GM18520 (cell line): ENCODE measurements at regions not wholly inside any gene's neighbourhood (a gene's known extent, or its start where the extent isn't known, plus 50 kb on each side); places are given as distances from the start of the nearest gene placed in this dataset.

ENCODE experiments used
- ATAC-seq: cut with Tn5 transposase; IDR thresholded peaks from one replicate; pipeline ENCODE4 v1.9.1; 2021; ENCODE audit not compliant: unreplicated experiment

DNA sequence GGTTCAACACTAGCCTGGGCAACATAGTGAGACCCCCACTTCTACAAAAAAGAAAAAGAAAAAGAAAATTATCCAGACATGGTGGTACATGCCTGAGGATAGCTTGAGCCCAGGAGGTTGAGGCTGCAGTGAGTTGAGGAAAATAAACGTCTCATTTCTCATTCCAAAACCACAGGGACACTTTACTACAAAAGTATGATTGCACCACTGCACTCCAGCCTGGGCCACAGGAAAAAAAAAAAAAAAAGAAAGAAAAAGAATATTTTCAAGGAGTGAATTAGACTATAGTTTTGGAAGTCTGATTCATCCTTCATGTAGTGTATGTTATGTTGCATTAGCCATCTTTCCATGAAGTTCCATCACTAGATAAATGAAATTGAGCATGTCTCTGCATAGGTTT lies 149.5 kb upstream of the THBS1 start:
- ATAC-seq = no peak

- ATAC-seq = no peak
These were observed 148.9 kb upstream of the THBS1 start for GRCh38 chr15:39432026-39432425.

DNA sequence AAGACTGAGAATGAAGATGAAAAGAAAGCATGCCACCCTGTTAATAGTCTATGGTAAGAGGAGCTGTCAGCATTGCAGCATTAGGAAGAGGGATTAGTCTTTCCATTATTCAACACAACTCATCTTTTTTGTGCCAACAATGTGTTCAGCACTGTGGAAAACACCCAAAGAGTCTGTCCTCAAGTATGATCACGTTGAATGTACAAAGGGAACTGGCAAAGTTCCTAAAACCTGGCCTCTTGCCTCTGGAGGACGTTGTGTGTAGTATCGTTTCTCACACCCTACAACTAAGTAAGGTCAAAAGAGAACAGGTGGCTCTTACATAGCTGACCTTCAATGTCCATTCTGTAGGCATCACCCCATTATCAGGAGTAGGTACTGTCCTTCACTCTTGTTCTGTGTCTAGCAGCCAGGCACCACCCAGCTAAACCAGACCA lies 147.9 kb upstream of the THBS1 start:
- no peak for ATAC-seq

GRCh38 chr15:39433376-39433775 lies 147.5 kb upstream of the THBS1 start:
- ATAC-seq = no peak

- no peak for ATAC-seq
These were observed 146.7 kb upstream of the THBS1 start for GRCh38 chr15:39434163-39434562.

GRCh38 chr15:39434751-39435238 lies 146.1 kb upstream of the THBS1 start:
- no peak for ATAC-seq

DNA sequence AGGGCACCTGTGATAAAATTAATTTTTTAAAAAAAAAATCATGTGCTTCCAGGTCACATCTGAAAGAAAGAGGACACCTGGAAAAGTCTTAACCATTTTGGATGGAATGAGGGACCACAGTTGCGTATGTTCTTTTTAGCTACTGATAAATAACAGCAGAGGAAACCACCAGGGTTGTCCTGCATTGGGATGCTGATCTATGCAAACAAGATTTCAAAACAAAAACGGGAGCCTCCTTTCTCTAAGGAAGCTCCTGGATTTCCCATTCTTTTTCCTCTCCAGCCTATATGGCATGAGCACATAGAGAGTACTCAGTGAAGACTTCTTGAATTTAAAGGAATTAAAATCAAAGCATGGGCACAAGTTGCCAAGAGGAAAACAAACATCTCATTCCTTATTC lies 145.6 kb upstream of the THBS1 start:
- ATAC-seq = no peak

DNA sequence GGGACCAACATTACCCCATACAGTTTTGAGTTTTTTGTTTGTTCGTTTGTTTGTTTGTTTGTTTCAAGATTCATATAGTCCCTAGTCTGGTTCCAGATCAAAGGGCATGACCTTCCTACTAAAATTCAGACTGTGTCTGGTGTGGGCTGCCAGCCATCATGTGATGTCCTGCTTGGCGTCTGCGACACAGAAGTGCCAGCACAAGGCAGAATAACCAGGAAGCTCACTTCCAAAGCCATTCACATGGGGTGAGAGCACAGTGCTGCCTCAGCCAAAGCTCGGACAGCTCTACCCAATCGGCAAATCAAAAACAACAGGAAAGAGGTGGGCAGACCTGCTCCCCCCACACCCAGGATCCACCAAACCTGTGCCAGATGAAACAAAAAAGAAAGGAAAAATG lies 142.6 kb upstream of the THBS1 start:
- ATAC-seq = no peak

- no peak for ATAC-seq
These were observed 141.9 kb upstream of the THBS1 start for GRCh38 chr15:39438799-39439592.

DNA sequence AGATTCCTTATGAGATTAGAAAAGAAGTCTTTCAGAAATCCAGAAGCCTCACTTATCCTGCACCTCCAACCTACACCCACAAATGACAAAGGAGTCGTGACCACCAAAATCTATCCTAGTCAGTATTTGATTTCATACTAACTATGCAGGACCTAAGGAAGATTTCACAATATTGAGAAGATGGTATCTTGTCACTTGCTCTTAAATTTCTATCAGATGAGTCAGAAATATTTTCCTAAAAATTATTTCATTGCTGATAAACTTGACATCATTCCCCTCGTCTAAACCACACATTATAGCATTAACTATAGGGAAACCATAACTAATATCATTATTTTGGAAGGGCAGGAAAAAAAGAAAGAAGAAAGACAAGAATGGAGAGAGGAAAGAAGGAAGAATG lies 138.0 kb upstream of the THBS1 start:
- ATAC-seq = no peak

- ATAC-seq = no peak
These were observed 137.1 kb upstream of the THBS1 start for GRCh38 chr15:39443659-39444219.

DNA sequence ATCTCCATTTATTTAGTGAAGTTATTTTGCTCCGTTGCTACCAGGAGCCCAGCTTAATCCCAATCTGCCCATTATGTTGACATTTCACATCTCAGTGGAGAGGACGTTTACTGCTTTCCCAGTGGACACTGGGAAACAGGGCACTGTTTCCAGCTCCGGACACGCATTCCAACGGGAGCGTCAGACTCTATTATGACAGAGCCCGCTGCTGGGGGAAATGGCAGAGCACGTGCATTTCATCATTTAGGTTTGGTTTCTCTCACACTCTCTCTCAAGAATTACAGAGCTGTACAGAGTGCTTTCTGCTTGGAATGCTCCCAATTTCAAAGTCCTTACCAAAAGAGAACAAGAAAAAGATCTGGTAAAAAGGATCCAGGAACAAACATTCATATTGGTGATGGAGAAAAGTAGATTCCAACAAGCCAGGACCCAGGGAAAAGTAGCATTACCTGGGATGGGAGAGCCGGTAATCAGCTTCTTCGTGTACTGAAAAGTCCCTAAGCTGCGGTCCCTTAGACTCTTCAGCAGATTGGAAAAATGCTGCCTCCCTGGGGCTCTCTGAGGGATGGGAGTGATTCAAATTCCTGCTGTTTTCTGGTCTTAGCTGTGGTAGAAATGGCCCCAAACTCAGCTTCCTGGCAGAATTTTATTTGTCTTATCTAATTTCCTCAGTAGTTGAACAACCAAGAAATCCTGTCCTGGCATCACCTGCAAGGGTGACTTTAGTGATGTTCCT lies 136.0 kb upstream of the THBS1 start:
- no peak for ATAC-seq

GRCh38 chr15:39445931-39446330 lies 134.9 kb upstream of the THBS1 start:
- ATAC-seq = no peak

- ATAC-seq = no peak
These were observed 133.5 kb upstream of the THBS1 start for GRCh38 chr15:39447346-39447745.

GRCh38 chr15:39447881-39448280 lies 133.0 kb upstream of the THBS1 start:
- ATAC-seq = no peak

GRCh38 chr15:39448409-39448808 lies 132.5 kb upstream of the THBS1 start:
- ATAC-seq = no peak

GRCh38 chr15:39451121-39451688 lies 129.7 kb upstream of the THBS1 start:
- no peak for ATAC-seq

- ATAC-seq = no peak
These were observed 129.0 kb upstream of the THBS1 start for GRCh38 chr15:39451871-39452270.

DNA sequence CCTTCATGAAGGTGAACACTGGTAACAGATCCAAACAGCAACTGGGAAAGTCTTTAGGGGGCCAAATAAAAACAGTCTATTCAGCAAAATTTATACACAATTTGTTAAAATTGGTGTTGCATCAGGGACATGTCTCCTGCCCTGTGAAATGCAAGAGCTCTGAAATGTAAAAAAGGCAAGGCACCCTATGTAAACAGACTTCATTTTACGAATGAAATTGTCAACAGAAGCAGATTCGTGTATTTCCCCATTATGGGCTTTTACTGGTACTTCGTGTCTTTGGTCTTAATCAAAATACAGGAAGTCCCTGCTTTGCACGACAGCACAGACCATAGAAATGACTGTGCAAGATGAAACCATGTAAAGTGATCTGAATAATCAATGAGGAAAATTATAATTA lies 127.3 kb upstream of the THBS1 start:
- peak; percentile 74 for ATAC-seq

DNA sequence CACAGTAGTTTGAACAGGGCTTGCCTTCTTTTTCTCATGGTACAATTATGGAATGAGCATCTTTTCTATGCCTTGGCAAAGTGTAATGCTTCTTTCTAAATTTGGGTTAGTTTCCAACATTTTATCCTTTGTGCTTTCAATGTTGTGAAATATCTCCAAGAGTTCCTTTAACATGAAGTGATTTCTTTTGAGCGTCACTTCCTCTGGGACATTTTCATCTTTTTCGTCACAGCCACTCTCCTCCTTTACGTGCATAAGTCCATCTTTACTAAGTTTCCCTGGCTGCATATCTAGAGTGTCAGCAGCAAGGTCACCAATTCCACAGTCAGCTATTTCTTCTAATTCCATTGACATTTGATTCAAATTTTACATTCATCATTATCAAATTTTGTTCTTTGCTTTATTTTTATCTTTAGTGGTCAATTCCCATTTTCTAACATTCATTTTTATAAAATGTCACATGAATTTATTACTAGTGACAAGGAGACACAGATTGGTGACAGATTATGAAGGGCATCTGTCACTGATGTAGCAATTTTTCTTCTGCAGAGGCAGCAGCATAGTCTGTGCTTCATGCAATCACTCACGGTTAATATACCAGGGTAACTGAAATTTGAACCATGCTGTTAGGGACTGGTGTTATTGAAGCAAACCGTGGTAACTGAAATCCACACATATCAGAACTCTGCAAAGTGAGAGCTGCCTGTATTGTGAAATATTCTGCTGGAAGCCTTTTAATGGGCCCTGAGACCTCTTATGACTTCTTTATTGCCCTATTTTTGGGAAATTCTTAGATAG lies 126.5 kb upstream of the THBS1 start:
- no peak for ATAC-seq

GRCh38 chr15:39455471-39455991 lies 125.3 kb upstream of the THBS1 start:
- ATAC-seq = no peak
